ENCODE measurements at regions not wholly inside any gene's neighbourhood (a gene's known extent, or its start where the extent isn't known, plus 50 kb on each side); places are given as distances from the start of the nearest gene placed in this dataset.

DNA sequence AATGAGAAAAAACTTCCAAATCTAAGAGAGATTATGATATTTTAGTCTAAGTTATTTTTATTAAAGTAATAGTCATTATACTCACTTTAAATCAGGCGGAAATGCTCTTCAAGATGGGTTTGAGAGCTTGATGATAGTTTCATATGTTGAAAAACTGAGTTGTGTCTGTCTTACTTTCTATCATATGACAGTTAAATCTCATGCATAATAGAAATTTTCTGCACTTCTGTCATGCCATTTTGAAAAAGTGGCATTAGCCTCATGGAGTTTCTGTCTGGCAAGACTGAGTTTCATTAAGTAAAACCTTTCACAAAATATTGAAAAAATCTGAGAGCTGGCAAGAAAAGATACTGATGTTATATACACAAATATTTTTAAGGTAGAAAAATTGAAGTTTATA lies 511.8 kb downstream of the EPHA3 start:
- DNase-seq (ENCODE audit: extremely low read depth, low read depth), result no peak
- no peak for TF ChIP-seq CTCF (IDR thresholded peaks at IDR 0.05; ENCODE audit: low read depth, low read length, missing control alignments)

GRCh38 chr3:89622063-89622700 lies 514.8 kb downstream of the EPHA3 start:
- no peak overlapping the region for H3K4me3 ChIP-seq (replicated peaks; ENCODE audit: low read depth, low read length)
- TF ChIP-seq CTCF (IDR thresholded peaks at IDR 0.05; ENCODE audit: low read depth, low read length, missing control alignments), result no peak
- DNase-seq (ENCODE audit: extremely low read depth, low read depth), result no peak

More for the DNA sequence above, 511.8 kb downstream of the EPHA3 start:
- no peak overlapping the region for H3K4me3 ChIP-seq (replicated peaks; ENCODE audit: low read depth, low read length)

GRCh38 chr3:89624494-89624893 lies 517.1 kb downstream of the EPHA3 start:
- TF ChIP-seq CTCF (IDR thresholded peaks at IDR 0.05; ENCODE audit: low read depth, low read length, missing control alignments), result no peak
- H3K4me3 ChIP-seq (replicated peaks; ENCODE audit: low read depth, low read length), result no peak overlapping the region
- no peak for DNase-seq (ENCODE audit: extremely low read depth, low read depth)

DNA sequence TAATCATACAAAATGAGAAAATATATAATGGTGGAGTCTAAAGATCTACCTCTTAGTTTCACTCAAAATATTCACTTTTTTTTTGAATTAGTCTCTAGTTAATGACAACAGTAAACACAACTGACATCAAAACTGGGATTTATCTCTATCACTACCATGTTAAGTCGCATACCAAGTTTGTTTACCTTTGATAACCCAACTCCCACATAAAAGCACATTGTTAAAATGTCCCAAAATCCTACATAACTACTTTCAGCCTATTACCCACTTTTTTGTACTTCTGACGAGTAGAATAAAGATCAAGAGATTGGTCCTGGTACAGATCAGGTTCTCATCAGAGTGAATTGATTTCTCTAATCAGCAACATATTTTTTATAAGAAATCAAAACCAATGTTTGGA lies 518.5 kb downstream of the EPHA3 start:
- no peak overlapping the region for H3K4me3 ChIP-seq (replicated peaks; ENCODE audit: low read depth, low read length)
- TF ChIP-seq CTCF (IDR thresholded peaks at IDR 0.05; ENCODE audit: low read depth, low read length, missing control alignments), result no peak
- no peak for DNase-seq (ENCODE audit: extremely low read depth, low read depth)

- no peak for DNase-seq (ENCODE audit: extremely low read depth, low read depth)
- no peak overlapping the region for H3K4me3 ChIP-seq (replicated peaks; ENCODE audit: low read depth, low read length)
- TF ChIP-seq CTCF (IDR thresholded peaks at IDR 0.05; ENCODE audit: low read depth, low read length, missing control alignments), result no peak
These were observed 521.6 kb downstream of the EPHA3 start for GRCh38 chr3:89628856-89629670.

DNA sequence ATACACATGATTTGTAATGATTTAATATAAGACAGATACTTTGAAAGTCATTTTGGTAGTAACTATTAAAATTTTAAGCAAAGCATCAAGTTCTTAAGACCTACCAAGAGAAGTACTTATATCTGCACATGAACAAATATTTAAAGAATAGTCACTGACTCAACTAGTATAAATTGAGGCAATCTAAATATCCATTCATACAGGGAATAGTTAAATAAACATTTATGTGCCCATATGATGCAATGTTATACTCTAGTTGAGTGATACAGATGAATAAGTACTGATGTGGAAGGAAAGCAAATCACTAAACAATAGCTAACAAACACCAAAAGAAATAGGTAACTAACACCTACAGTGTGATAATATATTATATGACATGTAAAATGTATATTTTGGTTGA lies 527.7 kb downstream of the EPHA3 start:
- TF ChIP-seq CTCF (IDR thresholded peaks at IDR 0.05; ENCODE audit: low read depth, low read length, missing control alignments), result no peak
- DNase-seq (ENCODE audit: extremely low read depth, low read depth), result no peak
- H3K4me3 ChIP-seq (replicated peaks; ENCODE audit: low read depth, low read length), result no peak overlapping the region
